HCT116 (cell line): ENCODE measurements at regions not wholly inside any gene's neighbourhood (a gene's known extent, or its start where the extent isn't known, plus 50 kb on each side); places are given as distances from the start of the nearest gene placed in this dataset.
A peak's percentile ranks its signal among the peaks of the same experiment; 100 is the strongest.

Source experiments
- ATAC-seq: fragments of 200-7000 bp; cut with Tn5 transposase; 2 replicates; pipeline ENCODE4 v1.9.1; 2020; ENCODE audit warnings: mild to moderate bottlenecking, moderate library complexity
- BruUV-seq: library from RNA; stranded (reverse); fragments of 400-500 nt; replicated peaks from 2 replicates; lab custom pipeline; 2021; lab: Mats Ljungman, UMichigan
- CTCF ChIA-PET: fragments of 300-600 bp; sonication (Branson Sonifier 250); formaldehyde crosslinking; loops from one replicate; lab custom pipeline; 2021; ENCODE audit warnings: antibody characterized with exemption; lab: Charles Lee
- POLR2A ChIA-PET: fragments of 300-600, 350-600 bp; sonication (Branson Sonifier 250); formaldehyde crosslinking; loops from one replicate; lab custom pipeline; 2021; ENCODE audit warnings: antibody characterized with exemption; lab: Charles Lee
- RAD21 ChIA-PET, 2 experiments: fragments of 300-600 bp; sonication (Branson Sonifier 250); formaldehyde crosslinking; loops; one replicate each; lab custom pipeline; 2023; ENCODE audit warnings: low total read pairs in 2 of 2; ENCODE audit not compliant: uncharacterized antibody in 2 of 2, unreplicated experiment in 2 of 2, low non-redundant PET in 1 of 2; lab: Charles Lee
- DNase-seq: peaks from one replicate; pipeline ENCODE4 v3.0.0-alpha.2; 2010; ENCODE audit warnings: low read depth, low spot score
- H2AFZ ChIP-seq: fragments of 200-600 bp; shearing (Covaris generic), sonication (generic); 2 replicates; pipeline ENCODE4 v1.6.1; 2017; ENCODE audit warnings: low read depth, mixed run types, mixed read lengths, antibody characterized with exemption, low read length; ENCODE audit not compliant: poor library complexity, severe bottlenecking
- H3K27ac ChIP-seq: 2 replicates; pipeline ENCODE4 v1.5.1; 2012; ENCODE audit warnings: low read depth, low read length
- H3K27me3 ChIP-seq: fragments of 200-600 bp; sonication (generic); 2 replicates; pipeline ENCODE4 v1.6.1; 2016; ENCODE audit warnings: mixed run types, low read length, mixed read lengths; ENCODE audit not compliant: insufficient read depth
- H3K36me3 ChIP-seq, 2 experiments: fragments of 200-500 bp in 1 of 2; fragments of 200-600 bp in 1 of 2; sonication (Bioruptor generic) in 1 of 2; sonication (generic) in 1 of 2; 2 replicates each; pipeline versions ENCODE4 v1.5.1 to v1.6.1; 2014 to 2016; ENCODE audit warnings: low read length in 2 of 2, inconsistent platforms in 1 of 2, mixed read lengths in 1 of 2, mixed run types in 1 of 2; ENCODE audit not compliant: insufficient read depth in 2 of 2, control insufficient read depth in 1 of 2
- H3K4me1 ChIP-seq, 2 experiments: fragments of 200-600 bp in 1 of 2; sonication (generic) in 1 of 2; 2 replicates each; pipeline versions ENCODE4 v1.5.1 to v1.6.1; 2012 to 2017; ENCODE audit warnings: low read length in 2 of 2, inconsistent platforms in 1 of 2, mild to moderate bottlenecking in 1 of 2, mixed read lengths in 1 of 2, mixed run types in 1 of 2, moderate library complexity in 1 of 2; ENCODE audit not compliant: insufficient read depth in 2 of 2, control insufficient read depth in 1 of 2
- H3K4me2 ChIP-seq: fragments of 200-600 bp; sonication (generic); 2 replicates; pipeline ENCODE4 v1.6.1; 2017; ENCODE audit warnings: mixed run types, low read length, mixed read lengths
- H3K4me3 ChIP-seq, 2 experiments: fragments of 200-600 bp in 1 of 2; sonication (generic) in 1 of 2; replicated peaks in 1 of 2; 2 replicates each; pipeline ENCODE4 v1.5.1; 2011 to 2016; ENCODE audit warnings: low read length in 2 of 2, control low read depth in 1 of 2, low read depth in 1 of 2, mild to moderate bottlenecking in 1 of 2, mixed read lengths in 1 of 2, mixed run types in 1 of 2
- H3K79me2 ChIP-seq: fragments of 200-600 bp; sonication (generic); 2 replicates; pipeline ENCODE4 v1.6.1; 2017; ENCODE audit warnings: mild to moderate bottlenecking, mixed run types, low read length, moderate library complexity, mixed read lengths; ENCODE audit not compliant: insufficient read depth
- H3K9ac ChIP-seq: fragments of 200-600 bp; sonication (generic); 2 replicates; pipeline ENCODE4 v1.6.1; 2016; ENCODE audit warnings: low read length, mixed read lengths
- H3K9me2 ChIP-seq: fragments of 200-600 bp; sonication (generic), shearing (Covaris generic); 2 replicates; pipeline ENCODE4 v1.6.1; 2017; ENCODE audit warnings: mixed run types, mild to moderate bottlenecking, moderate library complexity; ENCODE audit not compliant: insufficient read depth
- H3K9me3 ChIP-seq, 2 experiments: fragments of 200-500 bp in 1 of 2; fragments of 200-600 bp in 1 of 2; sonication (Bioruptor generic) in 1 of 2; sonication (generic) in 1 of 2; 2 replicates each; pipeline ENCODE4 v1.6.1; 2014 to 2017; ENCODE audit warnings: low read length in 2 of 2, mixed read lengths in 2 of 2, inconsistent platforms in 1 of 2, low read depth in 1 of 2, mild to moderate bottlenecking in 1 of 2, mixed run types in 1 of 2, moderate library complexity in 1 of 2; ENCODE audit not compliant: control insufficient read depth in 1 of 2, insufficient read depth in 1 of 2
- H4K20me1 ChIP-seq: fragments of 200-600 bp; sonication (generic), shearing (Covaris generic); 2 replicates; pipeline ENCODE4 v1.6.1; 2017; ENCODE audit warnings: mixed run types, mild to moderate bottlenecking, moderate library complexity; ENCODE audit not compliant: insufficient read depth
- CBX3 ChIP-seq: IDR thresholded peaks from 2 replicates; pipeline ENCODE4 v1.6.1; 2012; ENCODE audit warnings: low read depth
- CEBPB ChIP-seq: IDR thresholded peaks from 2 replicates; pipeline ENCODE4 v1.6.1; 2012; ENCODE audit warnings: low read depth
- EZH2phosphoT487 ChIP-seq: fragments of 200-600 bp; IDR thresholded peaks from 2 replicates; pipeline ENCODE4 v1.6.1; 2018; ENCODE audit warnings: antibody characterized with exemption, borderline replicate concordance
- POLR2A ChIP-seq: IDR thresholded peaks from 2 replicates; pipeline ENCODE4 v1.7.0; 2011; ENCODE audit warnings: borderline replicate concordance; ENCODE audit not compliant: insufficient read depth, insufficient read length; ENCODE audit errors: extremely low read depth
- RAD21 ChIP-seq: IDR thresholded peaks from 2 replicates; pipeline ENCODE4 v1.6.1; 2012; ENCODE audit warnings: low read depth, mild to moderate bottlenecking
- SIN3A ChIP-seq: IDR thresholded peaks from 2 replicates; pipeline ENCODE4 v1.6.1; 2012; ENCODE audit warnings: low read depth
- ZFX ChIP-seq: fragments of 450-650 bp; IDR thresholded peaks from 2 replicates; pipeline ENCODE4 v1.6.1; 2017
- ZNF274 ChIP-seq: fragments of 200-500 bp; sonication (Bioruptor generic); IDR thresholded peaks from 2 replicates; pipeline ENCODE4 v1.6.1; 2014; ENCODE audit warnings: mild to moderate bottlenecking, low read depth, low read length, inconsistent platforms
- intact Hi-C: fragments of 100-400 bp; cut with micrococcal nuclease; formaldehyde crosslinking; loops from 2 replicates; pipeline ENCODE4 v1.10.0; 2022
- TF ChIP-seq, protein P1 (sequence below), 3 experiments: fragments of 200-600 bp in 1 of 3; sonication (generic) in 1 of 3; IDR thresholded peaks in 2 of 3; conservative IDR thresholded peaks in 1 of 3; 2 replicates each; pipeline ENCODE4 v1.5.1; 2012 to 2017; ENCODE audit warnings: low read depth in 2 of 3, low read length in 2 of 3, antibody characterized with exemption in 1 of 3, borderline replicate concordance in 1 of 3, control low read depth in 1 of 3, mild to moderate bottlenecking in 1 of 3, mixed read lengths in 1 of 3, mixed run types in 1 of 3, moderate library complexity in 1 of 3; ENCODE audit not compliant: insufficient read depth in 1 of 3

- Histone ChIP-seq H3K9ac (no peak overlapping the region), H3K4me1 (no peaks in the 10 kb centered on the region), H4K20me1 (no peaks in the 10 kb centered on the region), H3K4me3 (no peak overlapping the region), H3K27me3 (no peaks in the 10 kb centered on the region), H3K4me2 (no peak overlapping the region), H3K36me3 (no peaks in the 10 kb centered on the region), H2AFZ (peak overlapping the region; percentile 25), H3K79me2 (no peaks in the 10 kb centered on the region), H3K9me3 (no peaks in the 10 kb centered on the region), H3K9me2 (no peaks in the 10 kb centered on the region), H3K27ac (no peak overlapping the region)
- ChIA-PET POLR2A (no interaction called here), RAD21 (no interaction called here), CTCF (no interaction called here)
- no peak for DNase-seq
- no TSS peak for BruUV-seq
- no peak for TF ChIP-seq EZH2phosphoT487
- TF ChIP-seq SIN3A, result no peak
- TF ChIP-seq, protein P1, sequence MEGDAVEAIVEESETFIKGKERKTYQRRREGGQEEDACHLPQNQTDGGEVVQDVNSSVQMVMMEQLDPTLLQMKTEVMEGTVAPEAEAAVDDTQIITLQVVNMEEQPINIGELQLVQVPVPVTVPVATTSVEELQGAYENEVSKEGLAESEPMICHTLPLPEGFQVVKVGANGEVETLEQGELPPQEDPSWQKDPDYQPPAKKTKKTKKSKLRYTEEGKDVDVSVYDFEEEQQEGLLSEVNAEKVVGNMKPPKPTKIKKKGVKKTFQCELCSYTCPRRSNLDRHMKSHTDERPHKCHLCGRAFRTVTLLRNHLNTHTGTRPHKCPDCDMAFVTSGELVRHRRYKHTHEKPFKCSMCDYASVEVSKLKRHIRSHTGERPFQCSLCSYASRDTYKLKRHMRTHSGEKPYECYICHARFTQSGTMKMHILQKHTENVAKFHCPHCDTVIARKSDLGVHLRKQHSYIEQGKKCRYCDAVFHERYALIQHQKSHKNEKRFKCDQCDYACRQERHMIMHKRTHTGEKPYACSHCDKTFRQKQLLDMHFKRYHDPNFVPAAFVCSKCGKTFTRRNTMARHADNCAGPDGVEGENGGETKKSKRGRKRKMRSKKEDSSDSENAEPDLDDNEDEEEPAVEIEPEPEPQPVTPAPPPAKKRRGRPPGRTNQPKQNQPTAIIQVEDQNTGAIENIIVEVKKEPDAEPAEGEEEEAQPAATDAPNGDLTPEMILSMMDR (IDR thresholded peaks at IDR 0.05 in 2 of 3, conservative IDR thresholded peaks at IDR 0.05 in 1 of 3; ENCODE audit: borderline replicate concordance in 1 of 3, insufficient read depth in 1 of 3, low read depth in 2 of 3, low read length in 2 of 3), result no peak
- no peak for TF ChIP-seq CBX3
- no peak for TF ChIP-seq RAD21
- TF ChIP-seq POLR2A, result no peak
- no peak for TF ChIP-seq ZNF274
- TF ChIP-seq CEBPB, result no peak
- no peak for TF ChIP-seq ZFX
- ATAC-seq, result no peak
- intact Hi-C loops, result no loop called here
Measured at GRCh38 chr6:140344142-140344913, 969.9 kb upstream of the CITED2 start.
